HG03025 (cell line): ENCODE measurements at regions not wholly inside any gene's neighbourhood (a gene's known extent, or its start where the extent isn't known, plus 50 kb on each side); places are given as distances from the start of the nearest gene placed in this dataset.

Source experiments
- ATAC-seq: cut with Tn5 transposase; IDR thresholded peaks from one replicate; pipeline ENCODE4 v1.9.1; 2021; ENCODE audit warnings: mild to moderate bottlenecking, moderate library complexity; ENCODE audit not compliant: unreplicated experiment, low FRiP score

GRCh38 chr13:95444006-95444730, 108.4 kb upstream of the CLDN10 start:
- no peak for ATAC-seq

GRCh38 chr13:95445131-95445530, 107.4 kb upstream of the CLDN10 start:
- no peak for ATAC-seq

GRCh38 chr13:95447814-95448213, 104.7 kb upstream of the CLDN10 start:
- no peak for ATAC-seq

GRCh38 chr13:95451656-95452055, 100.9 kb upstream of the CLDN10 start:
- no peak for ATAC-seq

GRCh38 chr13:95452375-95452774, 100.1 kb upstream of the CLDN10 start:
- no peak for ATAC-seq

GRCh38 chr13:95455782-95456181, 96.7 kb upstream of the CLDN10 start:
- no peak for ATAC-seq

- no peak for ATAC-seq
Observed at GRCh38 chr13:95456815-95457214, 95.7 kb upstream of the CLDN10 start.

GRCh38 chr13:95457294-95457693, 95.2 kb upstream of the CLDN10 start:
- ATAC-seq = peak; percentile 99

- ATAC-seq = no peak
Observed at GRCh38 chr13:95462801-95463200, 89.7 kb upstream of the CLDN10 start.

- no peak for ATAC-seq
Observed at GRCh38 chr13:95463531-95463930, 89.0 kb upstream of the CLDN10 start.

- ATAC-seq = no peak
Observed at GRCh38 chr13:95470574-95471366, 81.8 kb upstream of the CLDN10 start.

GRCh38 chr13:95471960-95472359, 80.6 kb upstream of the CLDN10 start:
- ATAC-seq = no peak

- no peak for ATAC-seq
Observed at GRCh38 chr13:95474992-95475391, 77.5 kb upstream of the CLDN10 start.

- no peak for ATAC-seq
Observed at GRCh38 chr13:95477187-95477586, 75.3 kb upstream of the CLDN10 start.

GRCh38 chr13:95479731-95480130, 72.8 kb upstream of the CLDN10 start:
- ATAC-seq = peak; percentile 5

- ATAC-seq = peak; percentile 54
Observed at GRCh38 chr13:95480131-95480545, 72.4 kb upstream of the CLDN10 start.

- no peak for ATAC-seq
Observed at GRCh38 chr13:95480791-95481780, 71.4 kb upstream of the CLDN10 start.

- ATAC-seq = no peak
Observed at GRCh38 chr13:95484052-95484451, 68.5 kb upstream of the CLDN10 start.

GRCh38 chr13:95485045-95485517, 67.4 kb upstream of the CLDN10 start:
- no peak for ATAC-seq

GRCh38 chr13:95485518-95486144, 66.9 kb upstream of the CLDN10 start:
- no peak for ATAC-seq
